ENCODE measurements at regions not wholly inside any gene's neighbourhood (a gene's known extent, or its start where the extent isn't known, plus 50 kb on each side); places are given as distances from the start of the nearest gene placed in this dataset.

GRCh38 chr9:16153741-16154140, 600.9 kb downstream of the CCDC171 start:
- Histone ChIP-seq H3K27me3 (ENCODE audit: control insufficient read depth, insufficient read depth, low read length) (no peaks in the 10 kb centered on the region), H3K4me2 (ENCODE audit: low read length) (no peak overlapping the region), H3K4me1 (ENCODE audit: control insufficient read depth, insufficient read depth, low read length) (no peaks in the 10 kb centered on the region), H3K9me3 (replicated peaks; ENCODE audit: low read length) (no peaks in the 10 kb centered on the region), H3K9ac (ENCODE audit: low read depth, low read length) (no peak overlapping the region), H3K36me3 (ENCODE audit: insufficient read depth, low read length) (no peaks in the 10 kb centered on the region), H3K4me3 (ENCODE audit: low read length) (no peak overlapping the region)

DNA sequence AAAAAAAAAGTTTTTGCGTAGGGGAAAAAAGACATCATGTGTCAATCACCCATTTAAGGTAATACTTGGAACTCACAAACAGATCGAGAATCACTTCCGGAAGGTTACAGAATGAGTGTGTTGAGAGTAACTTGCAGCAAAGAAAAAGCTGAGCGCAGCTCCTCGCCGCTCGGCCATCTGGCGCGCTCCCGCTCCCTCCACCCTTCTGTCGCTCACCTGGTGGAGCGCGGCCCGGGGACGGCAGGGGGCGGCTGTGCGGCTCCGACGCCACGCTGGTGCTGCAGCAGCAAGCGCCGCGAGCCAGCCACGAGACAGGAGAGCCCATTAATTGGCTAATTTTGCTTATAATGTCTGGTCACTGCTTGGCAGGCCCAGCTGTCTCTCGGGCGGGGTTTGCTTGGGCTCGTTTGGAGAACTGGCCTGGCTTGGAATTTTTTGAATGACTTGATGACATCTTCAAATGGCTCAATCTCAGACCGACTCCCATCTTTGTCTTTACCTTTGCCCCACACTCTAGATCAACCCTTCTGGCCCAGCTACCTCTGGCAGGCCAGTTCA, 601.8 kb downstream of the CCDC171 start:
- no peaks in the 10 kb centered on the region for H3K9me3 ChIP-seq (replicated peaks; ENCODE audit: low read length)
- H3K9ac ChIP-seq (ENCODE audit: low read depth, low read length): no peak overlapping the region
- H3K4me1 ChIP-seq (ENCODE audit: control insufficient read depth, insufficient read depth, low read length): no peaks in the 10 kb centered on the region
- no peak overlapping the region for H3K4me3 ChIP-seq (ENCODE audit: low read length)
- no peak overlapping the region for H3K4me2 ChIP-seq (ENCODE audit: low read length)
- H3K36me3 ChIP-seq (ENCODE audit: insufficient read depth, low read length): no peaks in the 10 kb centered on the region
- no peaks in the 10 kb centered on the region for H3K27me3 ChIP-seq (ENCODE audit: control insufficient read depth, insufficient read depth, low read length)

GRCh38 chr9:16155878-16156277, 603.0 kb downstream of the CCDC171 start:
- Histone ChIP-seq H3K27me3 (ENCODE audit: control insufficient read depth, insufficient read depth, low read length) (no peaks in the 10 kb centered on the region), H3K4me3 (ENCODE audit: low read length) (no peak overlapping the region), H3K9me3 (replicated peaks; ENCODE audit: low read length) (no peaks in the 10 kb centered on the region), H3K4me2 (ENCODE audit: low read length) (no peak overlapping the region), H3K36me3 (ENCODE audit: insufficient read depth, low read length) (no peaks in the 10 kb centered on the region), H3K4me1 (ENCODE audit: control insufficient read depth, insufficient read depth, low read length) (no peaks in the 10 kb centered on the region), H3K9ac (ENCODE audit: low read depth, low read length) (no peak overlapping the region)

GRCh38 chr9:16157216-16157615, 604.4 kb downstream of the CCDC171 start:
- no peaks in the 10 kb centered on the region for H3K4me1 ChIP-seq (ENCODE audit: control insufficient read depth, insufficient read depth, low read length)
- H3K4me2 ChIP-seq (ENCODE audit: low read length): no peak overlapping the region
- H3K9me3 ChIP-seq (replicated peaks; ENCODE audit: low read length): no peaks in the 10 kb centered on the region
- no peak overlapping the region for H3K9ac ChIP-seq (ENCODE audit: low read depth, low read length)
- H3K36me3 ChIP-seq (ENCODE audit: insufficient read depth, low read length): no peaks in the 10 kb centered on the region
- H3K4me3 ChIP-seq (ENCODE audit: low read length): no peak overlapping the region
- H3K27me3 ChIP-seq (ENCODE audit: control insufficient read depth, insufficient read depth, low read length): no peaks in the 10 kb centered on the region

GRCh38 chr9:16157651-16158050, 604.8 kb downstream of the CCDC171 start:
- H3K9ac ChIP-seq (ENCODE audit: low read depth, low read length): no peak overlapping the region
- no peak overlapping the region for H3K4me2 ChIP-seq (ENCODE audit: low read length)
- no peaks in the 10 kb centered on the region for H3K36me3 ChIP-seq (ENCODE audit: insufficient read depth, low read length)
- H3K27me3 ChIP-seq (ENCODE audit: control insufficient read depth, insufficient read depth, low read length): no peaks in the 10 kb centered on the region
- H3K4me1 ChIP-seq (ENCODE audit: control insufficient read depth, insufficient read depth, low read length): no peaks in the 10 kb centered on the region
- no peaks in the 10 kb centered on the region for H3K9me3 ChIP-seq (replicated peaks; ENCODE audit: low read length)
- no peak overlapping the region for H3K4me3 ChIP-seq (ENCODE audit: low read length)

DNA sequence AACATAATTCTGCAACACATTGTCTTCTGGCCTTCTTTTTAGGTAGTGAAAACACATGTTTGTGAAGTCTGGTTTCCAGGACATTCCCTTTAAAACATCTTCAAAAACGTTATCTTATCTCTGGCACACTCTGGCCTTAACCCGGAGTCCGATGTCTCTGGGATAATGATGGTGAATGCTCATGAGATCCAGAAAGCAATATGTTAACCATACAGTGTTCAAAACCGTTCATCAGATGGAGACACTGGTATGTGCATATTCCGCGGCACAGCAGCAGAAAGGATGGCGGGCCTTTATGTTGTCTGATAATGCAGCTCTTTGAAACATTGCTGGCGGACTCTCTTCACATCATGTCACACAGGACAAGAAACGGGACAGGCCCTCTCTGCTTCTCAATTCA, 605.2 kb downstream of the CCDC171 start:
- Histone ChIP-seq H3K9ac (ENCODE audit: low read depth, low read length) (no peak overlapping the region), H3K4me2 (ENCODE audit: low read length) (no peak overlapping the region), H3K4me3 (ENCODE audit: low read length) (no peak overlapping the region), H3K9me3 (replicated peaks; ENCODE audit: low read length) (no peaks in the 10 kb centered on the region), H3K27me3 (ENCODE audit: control insufficient read depth, insufficient read depth, low read length) (no peaks in the 10 kb centered on the region), H3K36me3 (ENCODE audit: insufficient read depth, low read length) (no peaks in the 10 kb centered on the region), H3K4me1 (ENCODE audit: control insufficient read depth, insufficient read depth, low read length) (no peaks in the 10 kb centered on the region)

- no peaks in the 10 kb centered on the region for H3K9me3 ChIP-seq (replicated peaks; ENCODE audit: low read length)
- no peak overlapping the region for H3K4me2 ChIP-seq (ENCODE audit: low read length)
- no peak overlapping the region for H3K9ac ChIP-seq (ENCODE audit: low read depth, low read length)
- no peaks in the 10 kb centered on the region for H3K36me3 ChIP-seq (ENCODE audit: insufficient read depth, low read length)
- H3K4me1 ChIP-seq (ENCODE audit: control insufficient read depth, insufficient read depth, low read length): no peaks in the 10 kb centered on the region
- no peak overlapping the region for H3K4me3 ChIP-seq (ENCODE audit: low read length)
- no peaks in the 10 kb centered on the region for H3K27me3 ChIP-seq (ENCODE audit: control insufficient read depth, insufficient read depth, low read length)
These were observed 608.6 kb downstream of the CCDC171 start for GRCh38 chr9:16161483-16161882.

DNA sequence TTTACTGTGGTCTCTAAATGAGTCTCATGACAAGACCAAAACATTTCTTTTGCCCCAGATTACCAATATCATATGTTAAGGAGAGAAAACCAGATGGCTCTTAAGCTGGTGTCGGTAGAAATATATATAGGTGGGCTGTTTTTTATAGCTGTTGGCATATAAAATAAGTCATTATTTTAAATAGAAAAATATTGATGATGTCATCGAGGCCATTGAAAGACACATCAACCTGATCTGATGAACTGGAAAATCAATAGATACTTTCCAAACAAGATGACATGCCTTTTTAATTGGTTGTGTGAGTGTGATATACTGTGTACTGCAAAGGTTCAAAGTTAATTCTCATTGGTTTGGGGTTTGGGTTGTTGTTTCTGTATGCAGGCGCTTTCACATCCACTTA, 617.3 kb downstream of the CCDC171 start:
- H3K9me3 ChIP-seq (replicated peaks; ENCODE audit: low read length): no peaks in the 10 kb centered on the region
- H3K36me3 ChIP-seq (ENCODE audit: insufficient read depth, low read length): no peaks in the 10 kb centered on the region
- H3K9ac ChIP-seq (ENCODE audit: low read depth, low read length): no peak overlapping the region
- H3K4me2 ChIP-seq (ENCODE audit: low read length): no peak overlapping the region
- H3K27me3 ChIP-seq (ENCODE audit: control insufficient read depth, insufficient read depth, low read length): no peaks in the 10 kb centered on the region
- no peaks in the 10 kb centered on the region for H3K4me1 ChIP-seq (ENCODE audit: control insufficient read depth, insufficient read depth, low read length)
- no peak overlapping the region for H3K4me3 ChIP-seq (ENCODE audit: low read length)

DNA sequence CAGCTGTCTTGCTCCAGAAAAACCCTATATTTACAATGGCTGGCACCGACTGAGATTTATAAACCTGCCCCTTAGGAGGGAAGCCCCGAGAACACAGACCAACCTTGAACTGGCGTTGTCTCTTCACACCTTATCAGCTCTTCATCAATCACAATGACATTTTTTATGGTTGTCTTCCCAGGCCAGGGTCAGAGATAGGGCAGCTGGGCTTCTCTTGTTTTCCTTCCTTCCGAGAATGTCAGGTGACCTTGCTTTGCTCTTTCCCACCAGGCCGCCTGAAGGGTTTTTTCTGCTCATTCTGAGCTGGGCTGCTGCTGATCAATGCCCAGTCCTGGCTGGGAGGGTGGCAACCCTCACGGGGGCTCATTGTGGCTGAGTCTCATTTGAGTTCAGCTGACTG, 619.1 kb downstream of the CCDC171 start:
- Histone ChIP-seq H3K36me3 (ENCODE audit: insufficient read depth, low read length) (no peaks in the 10 kb centered on the region), H3K4me3 (ENCODE audit: low read length) (no peak overlapping the region), H3K4me1 (ENCODE audit: control insufficient read depth, insufficient read depth, low read length) (no peaks in the 10 kb centered on the region), H3K9me3 (replicated peaks; ENCODE audit: low read length) (no peaks in the 10 kb centered on the region), H3K27me3 (ENCODE audit: control insufficient read depth, insufficient read depth, low read length) (no peaks in the 10 kb centered on the region), H3K9ac (ENCODE audit: low read depth, low read length) (no peak overlapping the region), H3K4me2 (ENCODE audit: low read length) (no peak overlapping the region)

DNA sequence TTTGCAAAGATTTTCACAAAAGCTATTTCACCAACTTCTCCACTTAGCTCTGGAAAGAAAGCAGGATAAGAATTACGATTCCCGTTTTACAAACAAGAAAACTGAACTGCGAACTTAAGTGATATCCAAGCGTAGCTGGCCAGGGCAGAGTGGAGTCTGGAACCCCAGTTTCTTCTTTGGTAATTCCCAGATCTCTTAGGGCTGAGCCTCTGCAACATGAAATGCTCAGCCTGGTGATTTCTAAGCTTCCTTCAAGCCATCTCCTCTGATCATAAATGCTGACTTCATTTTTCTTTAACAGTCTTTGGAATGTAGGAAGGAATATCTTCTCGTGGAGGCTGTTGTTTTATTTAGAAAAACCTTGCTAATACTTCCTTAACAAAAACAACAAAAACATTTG, 620.0 kb downstream of the CCDC171 start:
- no peaks in the 10 kb centered on the region for H3K9me3 ChIP-seq (replicated peaks; ENCODE audit: low read length)

GRCh38 chr9:16174915-16175314, 622.1 kb downstream of the CCDC171 start:
- Histone ChIP-seq H3K36me3 (ENCODE audit: insufficient read depth, low read length) (no peaks in the 10 kb centered on the region), H3K27me3 (ENCODE audit: control insufficient read depth, insufficient read depth, low read length) (no peaks in the 10 kb centered on the region), H3K4me3 (ENCODE audit: low read length) (no peak overlapping the region), H3K9ac (ENCODE audit: low read depth, low read length) (no peak overlapping the region), H3K9me3 (replicated peaks; ENCODE audit: low read length) (no peaks in the 10 kb centered on the region), H3K4me1 (ENCODE audit: control insufficient read depth, insufficient read depth, low read length) (no peaks in the 10 kb centered on the region), H3K4me2 (ENCODE audit: low read length) (no peak overlapping the region)

More for the DNA sequence above, 620.0 kb downstream of the CCDC171 start:
- Histone ChIP-seq H3K36me3 (ENCODE audit: insufficient read depth, low read length) (no peaks in the 10 kb centered on the region), H3K27me3 (ENCODE audit: control insufficient read depth, insufficient read depth, low read length) (no peaks in the 10 kb centered on the region), H3K4me2 (ENCODE audit: low read length) (no peak overlapping the region), H3K4me3 (ENCODE audit: low read length) (no peak overlapping the region), H3K9ac (ENCODE audit: low read depth, low read length) (no peak overlapping the region), H3K4me1 (ENCODE audit: control insufficient read depth, insufficient read depth, low read length) (no peaks in the 10 kb centered on the region)

DNA sequence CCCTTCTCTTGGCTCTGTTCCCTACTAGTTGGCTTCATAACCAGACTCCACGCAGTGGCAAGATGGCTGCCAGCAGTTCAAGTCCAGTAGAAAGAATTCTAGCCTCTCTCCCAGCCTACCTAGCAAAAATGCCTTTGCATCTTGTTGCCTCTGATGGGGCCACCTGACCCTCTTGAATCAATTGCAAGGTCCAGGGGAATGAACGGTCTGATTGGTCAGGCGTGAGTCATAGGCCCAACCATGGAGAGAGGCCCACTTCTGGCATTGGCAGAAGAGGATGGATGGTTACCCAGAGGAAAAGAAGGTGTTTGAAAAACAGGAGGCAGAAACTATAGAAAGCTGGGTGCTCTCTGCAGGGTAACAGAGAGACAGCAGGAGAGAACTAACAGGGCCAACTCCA, 622.6 kb downstream of the CCDC171 start:
- Histone ChIP-seq H3K9ac (ENCODE audit: low read depth, low read length) (no peak overlapping the region), H3K27me3 (ENCODE audit: control insufficient read depth, insufficient read depth, low read length) (no peaks in the 10 kb centered on the region), H3K4me3 (ENCODE audit: low read length) (no peak overlapping the region)

More for the DNA sequence above, 622.6 kb downstream of the CCDC171 start:
- no peaks in the 10 kb centered on the region for H3K4me1 ChIP-seq (ENCODE audit: control insufficient read depth, insufficient read depth, low read length)
- H3K9me3 ChIP-seq (replicated peaks; ENCODE audit: low read length): no peaks in the 10 kb centered on the region
- no peaks in the 10 kb centered on the region for H3K36me3 ChIP-seq (ENCODE audit: insufficient read depth, low read length)
- no peak overlapping the region for H3K4me2 ChIP-seq (ENCODE audit: low read length)
